ENCODE measurements at regions not wholly inside any gene's neighbourhood (a gene's known extent, or its start where the extent isn't known, plus 50 kb on each side); places are given as distances from the start of the nearest gene placed in this dataset.

GRCh38 chrX:113770071-113770470, 813.8 kb upstream of the HTR2C start:
- TF ChIP-seq POLR2A (IDR thresholded peaks at IDR 0.05; ENCODE audit: control extremely low read depth in 1 of 2, low read depth in 2 of 2, low read length in 2 of 2) (no peak), TAF1 (IDR thresholded peaks at IDR 0.05; ENCODE audit: low read depth, low read length) (no peak), CTCF (IDR thresholded peaks at IDR 0.05; ENCODE audit: control extremely low read depth in 1 of 3, insufficient read depth in 1 of 3, low read depth in 1 of 3, low read length in 3 of 3) (no peak), CEBPB (IDR thresholded peaks at IDR 0.05; ENCODE audit: low read depth, low read length) (no peak), EZH2 (IDR thresholded peaks at IDR 0.05; ENCODE audit: low read depth, low read length, severe bottlenecking) (no peak), YY1 (IDR thresholded peaks at IDR 0.05; ENCODE audit: low read depth, low read length) (no peak), NRF1 (IDR thresholded peaks at IDR 0.05; ENCODE audit: low read depth, low read length) (no peak), KDM1A (IDR thresholded peaks at IDR 0.05; ENCODE audit: borderline replicate concordance, low read length) (no peak), SIN3A (conservative IDR thresholded peaks at IDR 0.05 in 1 of 2, IDR thresholded peaks at IDR 0.05 in 1 of 2; ENCODE audit: low read depth in 1 of 2, low read length in 2 of 2) (no peak), FOSL1 (IDR thresholded peaks at IDR 0.05; ENCODE audit: insufficient read depth, low read depth, low read length) (no peak), TEAD4 (IDR thresholded peaks at IDR 0.05; ENCODE audit: low read depth, low read length) (no peak), EP300 (IDR thresholded peaks at IDR 0.05; ENCODE audit: borderline replicate concordance in 1 of 2, low read depth in 2 of 2, low read length in 2 of 2) (no peak), SRF (IDR thresholded peaks at IDR 0.05; ENCODE audit: low read depth, low read length) (no peak)
